ENCODE measurements at regions not wholly inside any gene's neighbourhood (a gene's known extent, or its start where the extent isn't known, plus 50 kb on each side); places are given as distances from the start of the nearest gene placed in this dataset.
"Not testable (repeated sequence)": the region's sequence is repeated elsewhere in the genome, so short reads cannot be mapped to it uniquely, and the experiment has no call there.

- H3K79me2 ChIP-seq (ENCODE audit: control insufficient read depth in 1 of 2, insufficient read depth in 2 of 2, low read length in 2 of 2); H3K23me2 ChIP-seq (ENCODE audit: low read depth, low read length); H3K4me1 ChIP-seq (replicated peaks in 1 of 4; ENCODE audit: control insufficient read depth in 3 of 4, insufficient read depth in 4 of 4, low read length in 3 of 4); H3K4ac ChIP-seq (replicated peaks; ENCODE audit: insufficient read length, low read depth, low read length); POLR2A ChIA-PET (ENCODE audit: partially characterized antibody); H3K18ac ChIP-seq (ENCODE audit: extremely low read depth, low read length); H4K20me1 ChIP-seq (replicated peaks in 1 of 2; ENCODE audit: control insufficient read depth in 1 of 2, insufficient read depth in 2 of 2, low read length in 2 of 2); H2BK20ac ChIP-seq (ENCODE audit: low read length); H3K14ac ChIP-seq (ENCODE audit: insufficient read length); H2BK15ac ChIP-seq (ENCODE audit: low read length); H3K27ac ChIP-seq (ENCODE audit: low read depth, low read length); H4K91ac ChIP-seq (replicated peaks; ENCODE audit: insufficient read length, low read length); H3K4me2 ChIP-seq (ENCODE audit: insufficient read depth in 1 of 2, low read depth in 2 of 2, low read length in 2 of 2); H3K23ac ChIP-seq (ENCODE audit: insufficient read length); H3K9ac ChIP-seq (replicated peaks in 1 of 4; ENCODE audit: extremely low read depth in 1 of 4, low read depth in 3 of 4, low read length in 3 of 4); H4K5ac ChIP-seq (ENCODE audit: insufficient read length, low read depth, low read length); CTCF ChIA-PET (ENCODE audit: partially characterized antibody); H3K4me3 ChIP-seq (ENCODE audit: extremely low read depth in 1 of 4, insufficient read depth in 2 of 4, low read depth in 3 of 4, low read length in 4 of 4); H3K9me3 ChIP-seq (ENCODE audit: insufficient read depth in 2 of 2, low read depth in 1 of 2, low read length in 1 of 2); H2AFZ ChIP-seq (ENCODE audit: low read length); H4K8ac ChIP-seq (ENCODE audit: extremely low read depth, insufficient read depth, low read length); H2BK120ac ChIP-seq (replicated peaks; ENCODE audit: low read depth, low read length); H3K27me3 ChIP-seq (replicated peaks in 1 of 4; ENCODE audit: control insufficient read depth in 3 of 4, extremely low read depth in 1 of 4, insufficient read depth in 3 of 4, low read length in 3 of 4); H3K79me1 ChIP-seq (ENCODE audit: low read depth, low read length); H2BK5ac ChIP-seq (ENCODE audit: low read depth, low read length); H2BK12ac ChIP-seq (ENCODE audit: low read depth, low read length); H3K56ac ChIP-seq (replicated peaks; ENCODE audit: insufficient read length, low read depth, low read length); H3K36me3 ChIP-seq (ENCODE audit: control insufficient read depth in 2 of 4, insufficient read depth in 4 of 4, low read length in 3 of 4); DNase-seq (ENCODE audit: low read depth in 1 of 2, low spot score in 2 of 2); H2AK5ac ChIP-seq (ENCODE audit: low read depth, low read length); FAIRE-seq: not testable (repeated sequence)
- 65% methylated on average over 1 of the region's 1 CpG; no CpG with 5 or more reads in 1 of the 2 experiments for WGBS, 2 experiments (ENCODE audit: extremely low coverage in 1 of 2, insufficient coverage in 1 of 2, insufficient read length in 1 of 2, insufficient replicate concordance in 2 of 2, low coverage in 1 of 2, low lambda C conversion rate in 2 of 2, missing lambda C conversion rate in 1 of 2)
Measured at GRCh38 chr4:102410884-102411283, 65.6 kb upstream of the SLC39A8 start.

Measured in H1 (cell line).